ENCODE measurements at regions not wholly inside any gene's neighbourhood (a gene's known extent, or its start where the extent isn't known, plus 50 kb on each side); places are given as distances from the start of the nearest gene placed in this dataset.
A peak's percentile ranks its signal among the peaks of the same experiment; 100 is the strongest.

GRCh38 chr10:128859738-128860386 is 607.2 kb upstream of the MGMT start:
- peak; percentile 68 for TF ChIP-seq CTCF (IDR thresholded peaks at IDR 0.05; ENCODE audit: borderline replicate concordance, extremely low read depth, low read length, poor library complexity, severe bottlenecking)
- no peak for TF ChIP-seq EZH2 (IDR thresholded peaks at IDR 0.05; ENCODE audit: borderline replicate concordance, low read depth, low read length, severe bottlenecking)
